Suppressor macrophage (primary cell): ENCODE measurements at regions not wholly inside any gene's neighbourhood (a gene's known extent, or its start where the extent isn't known, plus 50 kb on each side); places are given as distances from the start of the nearest gene placed in this dataset.
"Not testable (repeated sequence)": the region's sequence is repeated elsewhere in the genome, so short reads cannot be mapped to it uniquely, and the experiment has no call there.

Experiments
- DNase-seq, 4 experiments: peaks; one replicate each; pipeline ENCODE4 v3.0.0-alpha.2; 2020 to 2022

DNA sequence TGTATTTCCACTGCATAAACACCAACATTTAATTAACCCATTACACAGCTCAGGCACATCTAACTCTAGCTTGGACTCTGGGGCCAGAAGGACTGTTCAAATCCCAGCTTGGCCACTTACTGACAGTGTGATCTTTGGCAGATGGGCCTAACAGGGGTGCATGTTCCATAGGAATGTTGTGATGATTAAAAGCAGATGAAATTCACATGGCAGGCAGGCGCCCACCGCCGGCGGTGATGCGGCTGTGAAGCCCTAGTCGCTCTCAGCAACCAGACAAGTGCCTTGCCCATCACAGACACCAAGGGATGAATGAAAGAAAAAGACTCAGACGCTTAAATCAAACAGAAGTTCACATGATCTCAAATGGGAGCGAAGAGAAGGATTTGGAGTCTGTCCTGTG, 84.6 kb upstream of the WSB1 start:
- no peak for DNase-seq

DNA sequence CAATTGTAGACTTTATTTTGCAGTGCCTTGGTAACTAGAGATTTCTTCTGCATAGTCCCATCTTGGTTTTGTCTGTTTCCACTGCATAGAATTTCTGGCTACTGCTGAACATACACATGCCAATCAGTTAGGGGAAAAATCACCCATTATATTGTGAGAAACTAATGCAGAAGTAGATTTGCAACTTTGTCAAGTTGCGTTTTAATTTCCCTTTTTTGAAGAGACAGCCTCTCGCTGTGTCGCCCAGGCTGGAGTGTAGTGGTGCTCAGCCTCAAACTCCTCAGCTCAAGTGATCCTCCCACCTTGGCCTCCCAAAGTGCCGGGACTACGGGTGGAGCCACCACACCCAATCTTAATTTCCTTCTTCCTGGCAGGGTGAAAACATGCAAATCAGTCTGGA, 83.1 kb upstream of the WSB1 start:
- not testable (repeated sequence) for DNase-seq

DNA sequence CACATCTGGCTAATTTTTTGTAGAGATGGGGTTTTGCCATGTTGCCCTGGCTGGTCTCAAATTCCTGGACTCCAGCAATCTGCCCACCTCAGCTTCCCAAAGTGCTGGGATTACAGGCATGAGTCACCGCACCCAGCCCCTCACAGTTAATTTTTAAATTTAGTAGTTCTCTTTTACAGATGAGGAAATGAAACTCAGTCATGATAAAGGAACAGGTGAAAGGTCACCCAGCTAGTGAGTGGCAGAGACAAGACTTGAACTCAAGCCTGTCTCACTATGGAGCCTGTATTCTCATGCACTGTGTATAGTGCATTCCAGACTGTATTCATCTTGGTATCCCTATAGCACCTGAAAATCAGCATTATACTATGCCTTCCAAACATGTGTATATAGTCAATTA, 77.1 kb upstream of the WSB1 start:
- DNase-seq, result peak; percentile 47 to 77 (median 69)

DNA sequence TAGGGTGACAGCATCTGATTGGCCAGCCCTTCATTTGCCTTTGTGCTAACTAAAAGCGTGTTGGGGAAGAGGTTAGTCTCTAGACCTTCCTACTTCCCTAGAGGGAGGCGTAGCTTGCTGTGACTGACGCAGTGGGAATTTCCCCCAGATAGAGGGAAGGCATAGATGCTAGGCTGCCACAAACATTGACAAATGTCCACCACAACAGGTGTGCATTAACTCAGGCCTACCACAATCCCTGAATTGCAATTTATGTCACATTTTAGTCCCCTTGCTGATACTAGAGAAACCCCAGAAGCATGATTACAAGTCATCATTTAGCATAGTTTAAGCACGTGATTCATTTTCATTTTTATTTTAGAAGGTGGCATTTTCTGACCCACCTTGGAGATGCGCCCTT, 76.3 kb upstream of the WSB1 start:
- peak; percentile 71 to 87 (median 84) for DNase-seq

DNA sequence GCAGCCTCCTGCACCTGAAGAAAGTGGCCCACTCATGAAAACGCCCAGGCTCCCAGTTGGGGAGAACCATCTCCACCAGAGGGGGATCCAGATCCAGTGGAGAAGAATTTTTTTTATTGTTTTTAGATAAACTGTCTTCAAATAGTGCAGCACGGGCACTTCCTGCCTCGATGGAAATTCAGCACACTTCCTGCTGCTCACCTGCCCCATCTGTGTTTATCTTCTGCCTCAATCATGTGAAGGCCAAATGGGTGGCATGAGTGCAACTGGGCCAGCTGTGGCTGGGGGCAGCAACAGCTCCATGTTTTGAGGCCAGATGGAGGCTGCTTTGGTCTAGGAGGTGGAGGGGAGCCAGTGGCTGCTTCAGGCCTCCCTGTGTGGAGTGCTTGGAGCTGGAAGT, 75.9 kb upstream of the WSB1 start:
- no peak for DNase-seq

DNA sequence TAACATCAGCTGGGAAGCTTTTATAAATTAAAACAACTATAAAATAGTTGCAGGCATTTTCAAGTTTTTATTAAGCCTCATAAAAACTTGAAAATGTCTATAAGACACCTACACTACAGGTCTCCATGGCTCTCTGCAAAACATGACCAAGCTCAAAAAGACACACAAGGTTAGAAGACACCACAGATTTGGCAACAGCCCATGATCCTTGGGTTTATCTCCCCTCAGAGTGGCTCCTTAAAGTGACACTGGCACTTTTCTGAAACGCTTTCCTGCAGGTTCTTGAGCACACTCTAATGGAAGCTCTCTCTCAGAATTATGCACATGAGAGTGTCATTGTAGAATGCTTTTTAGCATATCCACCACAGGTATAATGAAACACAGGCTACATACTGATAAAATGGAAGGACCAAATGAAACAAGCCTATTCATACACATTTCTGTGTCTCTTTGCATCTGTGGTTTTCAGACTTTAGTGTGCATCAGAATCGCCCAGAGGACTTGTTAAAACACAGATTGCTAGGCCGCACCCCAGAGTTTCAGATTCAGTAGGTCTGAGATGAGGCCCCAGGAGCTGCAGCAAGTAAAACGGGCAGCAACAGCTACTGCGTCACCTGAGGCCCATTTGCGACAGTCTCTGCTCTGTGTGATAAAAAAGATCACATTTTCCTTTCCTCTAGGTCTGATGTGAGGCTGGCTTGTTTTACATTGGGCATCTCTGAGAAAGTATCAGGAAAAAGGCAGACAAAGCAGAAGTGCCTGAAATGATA, 75.0 kb upstream of the WSB1 start:
- DNase-seq, result no peak

DNA sequence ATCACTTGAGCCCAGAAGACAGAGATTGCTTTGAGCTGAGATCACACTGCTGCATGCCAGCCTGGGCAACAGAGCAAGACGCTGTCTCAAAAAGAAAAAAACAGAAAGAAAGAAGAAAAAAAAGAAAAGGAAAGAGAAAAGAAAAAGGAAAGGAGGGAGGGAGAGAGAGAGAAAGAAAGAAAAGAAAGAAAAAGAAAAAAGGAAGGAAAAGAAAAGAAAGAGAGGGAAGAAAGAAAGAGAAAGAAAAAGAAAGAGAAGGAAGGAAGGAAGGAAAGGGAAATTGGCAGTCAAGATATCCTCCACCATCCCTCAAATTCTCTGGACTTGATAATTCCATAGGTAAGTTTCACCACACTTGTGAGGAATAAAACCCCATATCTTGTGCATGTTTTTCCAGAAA, 71.4 kb upstream of the WSB1 start:
- DNase-seq, result no peak

DNA sequence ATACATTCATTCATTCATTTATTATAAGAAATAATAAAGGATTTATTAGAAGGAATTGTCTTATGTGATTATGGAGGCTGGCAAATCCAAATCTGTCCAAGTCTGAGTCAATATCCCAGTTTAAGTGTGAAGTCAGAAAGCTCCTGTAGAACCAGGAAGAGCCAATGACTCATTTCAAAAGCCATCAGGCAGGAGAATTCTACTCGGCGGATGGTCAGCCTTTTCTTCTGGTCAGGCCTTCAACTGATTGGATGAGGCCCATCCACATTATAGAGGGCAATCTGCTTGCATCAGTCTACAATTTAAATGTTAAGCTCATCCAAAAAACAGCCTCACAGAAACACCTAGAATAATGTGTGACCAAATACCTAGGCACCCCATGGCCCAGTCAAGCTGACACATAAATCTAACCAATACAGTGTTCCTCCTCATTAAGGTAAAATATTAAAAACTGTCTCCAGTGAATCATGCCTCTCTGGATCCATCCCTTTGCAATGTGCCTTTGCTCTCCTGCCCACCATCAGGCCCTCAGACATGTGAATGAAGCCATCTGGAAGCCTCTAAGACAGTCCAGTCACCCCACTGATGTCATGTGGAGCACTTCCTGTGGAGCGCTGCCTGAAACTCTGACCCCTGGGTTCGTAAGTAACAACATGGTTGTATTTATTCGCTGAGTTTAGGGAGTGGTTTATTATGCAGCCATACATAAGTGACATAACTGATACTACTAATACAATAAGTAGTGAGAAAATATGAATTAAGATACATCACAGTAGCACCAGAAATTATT, 69.2 kb upstream of the WSB1 start:
- DNase-seq, result peak in 3 of 4 experiments; percentile 41 to 50 (median 43)

DNA sequence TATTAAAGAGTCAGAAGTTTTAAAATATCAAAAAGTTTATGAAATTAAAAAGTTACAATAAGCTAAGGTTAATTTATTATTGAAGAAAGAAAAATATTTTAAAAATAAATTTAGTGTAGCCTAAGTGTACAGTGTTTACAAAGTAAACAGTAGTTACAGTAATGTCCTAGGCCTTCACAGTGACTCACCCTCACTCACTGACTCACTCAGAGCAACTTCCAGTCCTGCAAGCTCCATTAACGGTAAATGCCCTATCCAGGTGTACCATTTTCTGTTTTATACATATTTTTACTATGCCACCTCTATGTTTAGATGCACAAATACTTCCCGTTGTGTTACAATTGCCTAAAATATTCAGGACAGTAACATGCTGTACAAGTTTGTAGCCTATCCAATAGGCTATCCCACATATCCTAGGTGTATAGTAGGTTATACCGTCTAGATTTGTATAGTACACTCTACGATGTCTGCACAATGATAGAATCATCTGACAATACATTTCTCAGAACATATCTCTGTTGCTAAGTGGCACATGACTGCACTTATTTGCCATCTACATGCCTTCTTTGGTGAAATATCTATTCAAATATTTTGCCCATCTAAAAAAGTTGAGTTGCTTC, 67.2 kb upstream of the WSB1 start:
- DNase-seq, result peak in 3 of 4 experiments; percentile 39 to 46 (median 40)

DNA sequence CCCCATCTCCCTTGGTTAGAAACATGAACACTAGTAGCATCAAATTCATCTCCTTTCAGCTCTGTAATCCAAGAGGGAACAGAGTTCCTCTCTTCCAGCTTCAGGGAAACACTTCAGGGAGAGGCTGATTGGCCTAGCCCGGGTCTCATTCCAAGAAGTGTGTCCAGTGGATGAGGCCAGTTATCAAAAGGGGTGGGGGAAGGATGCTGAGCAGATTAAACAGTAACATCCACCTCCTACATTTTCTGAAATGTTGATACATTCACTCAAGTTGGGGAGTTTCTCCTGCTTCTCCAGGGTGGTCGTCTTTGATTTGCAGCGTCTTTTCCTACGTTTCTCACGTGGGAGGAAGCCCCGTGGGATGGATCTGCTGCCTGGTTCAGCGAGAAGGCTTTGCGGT, 62.9 kb upstream of the WSB1 start:
- DNase-seq, result no peak

DNA sequence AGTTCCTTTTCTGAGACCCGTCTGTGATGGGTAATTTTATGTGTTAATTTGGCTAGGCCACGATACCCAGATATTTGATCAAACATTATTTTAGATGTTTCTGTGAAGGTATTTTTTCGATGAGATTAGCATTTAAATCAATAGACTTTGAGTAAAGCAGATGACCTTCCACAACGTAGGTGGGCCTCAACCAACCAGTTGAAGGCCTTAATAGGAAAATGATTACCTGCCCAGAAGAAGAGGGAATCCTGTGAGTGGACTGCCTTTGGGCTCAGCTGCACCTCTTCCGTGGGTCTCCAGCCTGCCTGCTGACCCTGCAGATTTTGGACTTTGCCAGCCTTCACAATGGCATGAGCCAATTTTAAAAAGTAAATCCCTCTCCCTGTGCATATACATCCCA, 61.6 kb upstream of the WSB1 start:
- no peak for DNase-seq

DNA sequence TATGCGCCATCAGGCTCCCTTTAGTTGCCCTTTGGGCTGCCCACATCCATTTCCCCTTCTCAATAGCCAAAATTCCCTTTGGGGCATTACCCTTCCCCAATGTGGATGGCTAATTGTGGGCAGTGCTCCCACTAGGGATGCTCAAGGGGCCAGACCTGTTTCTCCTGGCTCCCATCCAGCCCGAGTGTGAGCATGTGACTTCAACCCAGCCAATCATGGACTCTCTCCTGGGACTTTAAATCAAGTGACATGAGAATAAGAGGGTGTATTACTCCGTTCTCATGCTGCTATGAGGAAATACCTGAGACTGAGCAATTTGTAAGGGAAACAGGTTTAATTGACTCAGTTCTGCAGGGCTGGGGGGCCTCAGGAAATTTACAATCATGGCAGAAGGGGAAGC, 60.9 kb upstream of the WSB1 start:
- DNase-seq, result no peak

DNA sequence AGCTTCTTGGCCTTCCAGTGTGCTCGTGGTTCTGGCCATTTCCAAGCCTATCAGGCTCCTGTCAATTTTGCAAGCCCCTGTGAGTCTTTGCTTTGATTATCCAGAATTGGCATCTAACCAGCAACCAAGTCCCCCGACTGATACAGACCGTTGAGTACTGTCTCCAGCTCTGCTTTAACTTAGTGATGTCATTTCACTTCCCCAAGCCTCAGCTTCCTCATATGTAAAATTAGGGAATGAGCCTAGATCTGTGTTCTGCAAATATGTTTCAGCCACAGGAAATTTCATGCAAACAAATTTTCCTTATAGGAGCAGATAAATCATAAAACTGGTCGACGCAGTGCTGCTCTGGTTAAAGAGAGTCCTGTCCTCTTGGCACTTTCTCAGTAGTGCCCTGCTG, 60.1 kb upstream of the WSB1 start:
- DNase-seq, result peak; percentile 48 to 83 (median 66)

DNA sequence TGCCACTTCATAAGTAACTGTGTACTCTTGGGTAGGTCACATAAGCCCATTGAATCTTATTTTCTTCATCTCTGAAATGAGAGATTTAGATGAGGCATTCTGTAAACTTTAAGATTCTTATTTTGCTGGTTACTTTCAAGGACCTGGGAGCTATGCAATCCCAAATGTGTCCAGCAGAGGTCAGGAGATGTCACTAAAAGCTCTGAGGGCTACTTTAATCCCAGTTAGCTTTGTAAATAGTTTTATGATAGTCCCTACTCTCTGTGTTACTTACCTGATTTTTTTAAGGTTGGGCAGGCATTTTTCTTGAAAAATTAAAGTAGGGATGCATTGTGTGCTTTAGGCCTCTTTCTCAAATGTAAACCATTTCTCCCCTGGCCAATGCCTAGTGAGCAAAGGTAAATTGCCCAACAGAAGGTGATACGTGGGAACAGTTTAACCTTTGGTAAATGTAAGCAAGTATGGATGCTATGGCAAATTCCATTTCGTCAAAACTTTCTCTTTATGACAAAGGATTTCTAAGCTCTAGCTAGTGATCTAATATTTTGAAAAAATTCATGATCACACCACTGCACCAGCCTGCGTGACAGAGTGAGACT, 57.1 kb upstream of the WSB1 start:
- peak; percentile 84 to 95 (median 91) for DNase-seq

DNA sequence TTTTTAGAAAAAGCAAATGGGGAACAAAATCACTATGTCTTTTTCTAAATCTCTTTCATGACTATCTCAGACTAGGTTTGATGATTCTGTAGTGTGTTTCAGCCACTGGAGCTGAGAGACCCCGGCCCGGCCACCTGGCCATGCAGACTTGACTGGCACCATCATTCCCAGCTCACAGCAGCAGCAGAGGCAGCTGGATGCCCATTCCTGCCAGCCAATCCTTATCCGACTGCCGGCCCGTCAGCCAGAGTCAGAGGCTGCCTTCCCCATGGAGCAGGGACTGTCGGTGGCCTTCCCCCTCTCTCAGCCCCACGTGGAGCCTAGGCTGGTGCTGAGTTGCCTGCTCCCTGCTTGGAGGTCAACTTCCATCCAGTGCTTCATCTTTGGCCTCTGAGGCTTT, 56.0 kb upstream of the WSB1 start:
- DNase-seq, result no peak

DNA sequence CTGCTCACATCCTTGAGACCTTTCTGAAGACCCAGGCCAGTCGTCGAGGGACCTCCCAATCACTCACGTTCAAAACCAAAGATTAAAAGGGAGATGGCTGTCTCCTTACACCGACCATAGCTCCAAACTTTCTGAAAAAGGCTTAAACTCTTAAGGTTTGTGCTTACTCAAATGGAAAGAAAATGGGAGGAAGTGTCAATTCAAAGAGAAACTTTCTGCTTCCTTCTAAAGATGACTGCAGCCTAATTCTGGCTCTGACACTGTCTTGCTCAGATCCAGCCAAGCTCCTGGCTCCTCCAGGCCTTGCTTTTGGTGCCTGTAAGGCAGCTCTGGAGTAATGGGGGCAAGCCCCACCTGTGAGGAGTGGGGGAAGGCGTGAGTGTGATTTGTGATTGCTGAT, 54.9 kb upstream of the WSB1 start:
- DNase-seq, result peak; percentile 35 to 82 (median 72)

DNA sequence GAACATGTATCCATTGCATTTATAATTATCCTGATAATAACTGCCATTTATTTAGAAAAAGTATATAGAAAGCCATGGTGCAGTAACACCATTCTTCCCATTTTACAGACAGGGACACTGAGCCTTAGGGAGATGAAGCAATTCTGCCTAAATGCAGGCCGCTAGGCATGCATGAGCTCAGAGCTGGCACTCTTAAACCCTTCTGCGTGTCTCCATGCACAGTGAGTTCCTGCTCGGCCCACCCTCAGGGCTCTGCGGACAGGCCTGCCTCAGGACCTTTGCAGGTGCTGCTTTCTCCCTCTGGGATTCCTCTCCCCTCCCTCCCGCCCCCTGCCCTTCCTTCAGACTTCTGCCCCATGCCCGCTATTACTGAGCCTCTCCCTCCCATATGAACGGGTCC, 54.3 kb upstream of the WSB1 start:
- no peak for DNase-seq

DNA sequence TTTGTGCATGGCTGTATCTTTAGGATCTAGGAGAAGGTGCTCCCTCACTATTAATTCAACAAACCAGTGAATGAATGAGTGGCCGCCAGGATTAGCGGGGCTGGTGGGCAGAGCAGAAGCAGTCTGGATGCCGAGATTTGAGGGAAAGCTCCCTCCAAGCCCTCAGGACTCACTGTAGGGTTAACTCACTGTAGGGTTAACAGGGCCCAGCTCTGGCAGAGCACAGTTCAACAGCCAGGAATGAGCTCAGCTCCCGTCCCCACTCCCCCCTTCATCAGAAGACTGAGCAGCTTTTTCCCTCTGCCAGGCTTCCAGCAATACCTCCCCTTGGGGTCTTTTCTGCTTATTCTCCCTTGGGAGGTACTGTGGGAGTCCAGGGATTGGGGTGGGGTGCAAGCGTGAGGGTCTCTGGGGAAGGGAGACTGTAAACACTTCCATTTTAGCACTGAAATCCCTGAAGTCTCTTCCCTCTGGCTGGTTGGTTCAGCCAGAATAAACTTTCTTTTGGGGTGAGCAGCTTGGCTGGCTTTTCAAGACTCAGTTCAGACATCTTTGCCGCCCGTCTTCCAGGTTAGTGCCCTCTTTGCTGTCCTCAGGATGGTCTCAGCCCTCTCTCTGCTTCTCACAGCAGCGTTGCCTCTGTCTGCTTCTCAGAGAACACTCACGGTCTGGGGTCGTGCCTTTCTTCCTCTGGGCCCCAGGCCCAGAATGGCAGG, 53.7 kb upstream of the WSB1 start:
- no peak for DNase-seq

DNA sequence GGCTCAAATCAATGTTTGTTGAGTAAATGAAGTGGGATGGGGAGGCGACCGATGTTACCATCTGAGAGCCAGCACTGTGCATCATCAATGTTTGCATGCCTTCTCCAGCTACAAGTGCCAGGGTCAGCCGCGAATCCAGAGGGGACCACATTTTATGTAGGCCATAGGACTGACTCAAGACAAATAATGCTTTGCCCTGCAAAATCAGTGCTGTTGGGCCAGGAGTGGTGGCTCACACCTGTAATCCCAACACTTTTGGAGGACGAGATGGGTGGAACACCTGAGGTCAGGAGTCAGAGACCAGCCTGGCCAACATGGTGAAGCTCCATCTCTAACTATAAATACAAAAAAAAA, 53.1 kb upstream of the WSB1 start:
- DNase-seq, result no peak

DNA sequence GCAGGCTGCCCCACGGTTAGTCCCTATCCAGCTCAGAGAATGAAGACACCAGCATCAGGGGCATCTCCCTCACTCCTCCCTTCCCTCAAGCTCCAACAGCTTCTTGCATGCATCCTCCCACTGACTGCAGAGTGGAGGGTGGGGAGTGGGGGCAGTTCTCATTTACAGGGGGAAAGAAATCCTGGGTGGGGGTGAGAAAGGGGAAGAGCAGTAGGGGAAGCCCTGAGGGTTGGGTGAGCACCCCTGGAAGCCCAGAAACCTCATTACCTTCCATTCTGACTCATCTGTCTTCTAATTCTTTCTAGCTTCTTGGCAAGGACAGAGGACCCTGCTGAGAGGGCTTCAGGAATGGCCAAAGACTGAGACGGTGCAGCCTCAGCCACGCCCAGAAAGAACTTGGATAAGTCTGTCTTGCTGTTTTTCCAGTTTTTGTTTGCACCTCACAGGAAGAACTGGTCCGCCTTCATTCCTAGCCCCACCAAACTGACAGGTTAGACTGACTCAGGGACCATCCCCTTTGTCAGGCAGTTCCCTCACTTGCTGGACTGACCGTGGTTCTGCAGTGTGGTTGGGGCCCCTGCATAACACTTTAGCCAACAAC, 52.5 kb upstream of the WSB1 start:
- DNase-seq, result peak; percentile 15 to 59 (median 56)

DNA sequence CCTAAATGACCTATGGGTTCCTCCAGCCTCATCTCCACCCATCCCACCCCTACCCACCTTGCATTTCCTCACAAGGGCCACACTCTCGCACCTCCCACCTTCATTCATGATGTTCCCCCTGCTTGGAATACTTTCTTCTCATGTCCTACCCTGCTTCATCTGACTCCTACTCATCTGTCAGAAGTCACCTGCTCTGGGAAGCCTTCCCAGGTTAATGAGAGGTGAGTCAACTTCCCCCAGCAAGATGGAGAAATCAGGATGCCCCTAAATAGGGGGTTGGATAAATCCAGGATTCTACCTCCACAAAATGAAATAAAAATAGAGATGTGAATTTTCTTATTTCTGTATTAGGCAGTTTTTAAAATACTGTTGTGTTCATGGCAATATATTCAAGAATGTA, 51.0 kb upstream of the WSB1 start:
- DNase-seq, result no peak

DNA sequence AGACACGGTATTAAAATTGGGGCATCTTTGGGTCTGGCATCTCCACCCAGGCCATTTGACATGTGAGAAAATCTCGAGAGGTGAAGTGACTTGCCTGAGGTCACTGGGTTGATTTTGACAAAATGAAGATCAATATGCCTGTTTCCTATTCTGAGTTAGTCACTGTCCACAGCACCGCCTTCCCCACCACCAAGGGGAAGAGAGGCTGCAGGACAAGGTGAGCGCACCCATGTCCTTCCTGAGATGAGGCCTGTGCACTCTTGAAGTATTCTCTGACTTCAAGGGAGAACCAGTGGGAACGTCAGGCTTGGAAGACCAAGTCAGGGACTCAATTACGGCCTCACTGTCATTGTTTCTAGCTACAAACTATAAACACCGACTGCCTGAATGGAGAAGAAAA, 49.9 kb upstream of the WSB1 start:
- DNase-seq, result no peak
